GM19351 (cell line): ENCODE measurements at regions not wholly inside any gene's neighbourhood (a gene's known extent, or its start where the extent isn't known, plus 50 kb on each side); places are given as distances from the start of the nearest gene placed in this dataset.
"Not testable (repeated sequence)": the region's sequence is repeated elsewhere in the genome, so short reads cannot be mapped to it uniquely, and the experiment has no call there.

Experiments
- ATAC-seq: cut with Tn5 transposase; IDR thresholded peaks from one replicate; pipeline ENCODE4 v1.9.1; 2021; ENCODE audit warnings: mild to moderate bottlenecking, moderate library complexity; ENCODE audit not compliant: unreplicated experiment

GRCh38 chr2:121818546-121818945 lies 63.1 kb downstream of the TSN start:
- no peak for ATAC-seq

GRCh38 chr2:121819846-121820245 lies 64.4 kb downstream of the TSN start:
- ATAC-seq, result no peak

- ATAC-seq, result no peak
Observed at GRCh38 chr2:121821476-121822158, 66.2 kb downstream of the TSN start.

DNA sequence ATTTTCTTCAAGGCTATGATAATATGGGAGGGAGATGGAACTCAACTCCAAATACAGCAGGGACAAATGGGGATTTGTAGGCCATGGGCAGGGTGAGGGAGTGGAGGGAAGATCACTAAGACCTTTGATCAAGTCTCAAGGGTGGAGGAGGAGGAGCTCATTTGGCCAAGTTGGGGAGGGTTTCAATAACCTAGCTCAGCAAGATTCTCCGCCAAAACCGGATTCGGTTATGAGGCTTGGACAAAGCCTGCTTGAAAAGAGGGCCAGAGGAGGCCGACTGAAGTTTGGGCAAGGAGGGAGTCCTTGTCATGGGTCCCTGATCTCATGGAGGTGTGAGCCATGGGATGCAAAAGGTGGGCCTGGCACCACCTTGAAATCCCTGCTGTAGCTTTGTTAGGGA lies 68.8 kb downstream of the TSN start:
- ATAC-seq, result no peak

- no peak for ATAC-seq
Observed at GRCh38 chr2:121825003-121825950, 69.8 kb downstream of the TSN start.

DNA sequence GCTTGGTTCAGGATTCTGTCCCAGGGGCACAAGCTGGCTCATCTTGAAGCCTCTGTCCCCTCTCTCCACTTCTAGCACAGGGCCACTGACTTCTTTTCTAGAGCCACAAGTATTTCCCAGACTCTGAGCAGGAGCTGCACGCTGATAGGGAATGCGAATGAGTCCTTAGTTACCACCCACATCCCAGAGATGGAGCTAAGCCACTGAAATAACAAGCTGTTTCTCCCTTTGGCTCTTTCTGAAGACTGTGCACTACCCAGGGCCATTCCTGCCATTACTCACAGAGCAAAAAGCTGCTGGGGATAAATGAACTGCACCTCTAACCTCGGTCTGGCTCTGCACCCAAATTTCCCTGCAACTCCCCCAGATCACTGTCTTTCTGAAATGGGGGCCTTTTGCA lies 70.6 kb downstream of the TSN start:
- no peak for ATAC-seq

DNA sequence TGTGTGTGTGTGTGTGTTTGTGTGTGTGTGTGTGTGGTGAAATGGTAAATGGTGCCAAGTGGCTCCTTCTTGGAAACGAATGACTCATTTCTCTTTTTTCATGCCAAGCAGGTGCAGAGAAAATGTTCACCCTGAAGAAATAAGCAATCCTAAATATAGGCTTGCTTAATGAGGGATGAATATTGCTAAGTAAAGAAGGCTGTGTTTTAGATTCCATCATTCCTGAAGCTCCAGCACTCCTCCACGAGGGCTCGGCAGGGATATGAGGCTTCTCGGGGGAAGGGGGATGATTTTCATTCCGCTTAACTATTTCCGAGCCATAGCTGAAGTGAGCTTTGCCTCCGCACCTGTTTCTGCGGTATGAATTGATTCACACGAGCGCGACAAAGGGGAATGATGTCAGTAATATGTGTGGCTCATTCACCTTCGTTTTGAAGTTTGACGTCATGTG lies 72.9 kb downstream of the TSN start:
- no peak for ATAC-seq

- ATAC-seq, result no peak
Observed at GRCh38 chr2:121830809-121831208, 75.4 kb downstream of the TSN start.

DNA sequence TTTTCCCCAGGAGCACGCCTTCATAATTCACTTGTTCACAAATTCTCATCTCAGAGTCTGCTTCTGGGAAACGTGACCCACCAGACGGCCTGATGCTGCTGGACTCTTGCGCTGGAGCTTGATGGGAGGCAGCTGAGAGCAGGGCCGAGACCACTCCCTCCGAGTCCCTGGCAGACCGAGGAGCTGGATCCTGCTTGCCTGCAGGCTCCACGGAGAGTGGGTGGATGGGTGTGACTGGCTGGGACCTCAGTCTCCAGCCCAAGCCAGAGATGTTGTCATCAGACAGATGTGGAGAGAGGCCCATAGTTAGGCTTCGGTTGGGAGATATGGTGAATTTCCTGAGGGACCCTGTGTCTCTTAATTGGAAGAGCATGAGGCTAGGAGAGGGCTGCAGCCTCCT lies 76.4 kb downstream of the TSN start:
- no peak for ATAC-seq

GRCh38 chr2:121832412-121833357 lies 77.2 kb downstream of the TSN start:
- ATAC-seq, result no peak

- no peak for ATAC-seq
Observed at GRCh38 chr2:121833358-121833723, 77.9 kb downstream of the TSN start.

DNA sequence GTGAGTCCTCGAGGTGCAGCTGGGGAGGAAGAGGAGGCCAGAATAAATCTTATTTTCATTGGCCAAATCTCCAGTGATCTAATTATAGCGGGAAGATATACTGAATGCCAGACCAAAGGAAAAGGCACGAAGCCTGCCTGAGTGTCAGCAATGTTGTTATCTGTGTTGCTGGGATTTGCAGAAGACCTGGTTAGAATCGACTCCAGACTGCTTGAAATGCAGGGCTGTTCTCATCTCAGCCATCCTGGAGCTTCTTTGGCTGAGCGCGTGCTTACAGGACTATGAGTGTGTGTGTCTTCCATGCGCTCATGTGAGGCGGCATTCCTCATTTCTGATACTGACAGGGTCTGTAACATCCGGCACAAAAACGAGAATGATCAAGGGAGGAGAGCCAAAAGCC lies 81.2 kb downstream of the TSN start:
- ATAC-seq, result no peak

DNA sequence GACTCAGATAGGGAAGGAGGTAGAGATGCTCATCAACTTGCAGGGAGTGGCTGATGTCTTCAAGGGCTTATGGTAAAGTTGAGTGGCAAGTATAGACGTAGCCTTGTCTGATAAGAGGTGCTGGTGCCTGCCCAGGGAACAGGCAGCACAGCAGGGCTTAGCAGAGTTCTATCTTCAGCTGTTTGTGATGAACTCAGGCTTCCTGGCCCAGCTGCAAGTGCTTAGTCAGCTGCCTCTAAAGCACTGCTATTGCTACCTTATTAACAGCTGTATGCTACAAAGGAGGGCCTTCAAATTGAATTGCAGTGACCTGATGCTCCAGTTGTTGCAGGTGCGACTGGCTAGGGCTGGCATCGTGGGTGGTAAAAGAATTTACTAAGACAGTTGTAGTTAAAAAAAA lies 82.1 kb downstream of the TSN start:
- no peak for ATAC-seq

DNA sequence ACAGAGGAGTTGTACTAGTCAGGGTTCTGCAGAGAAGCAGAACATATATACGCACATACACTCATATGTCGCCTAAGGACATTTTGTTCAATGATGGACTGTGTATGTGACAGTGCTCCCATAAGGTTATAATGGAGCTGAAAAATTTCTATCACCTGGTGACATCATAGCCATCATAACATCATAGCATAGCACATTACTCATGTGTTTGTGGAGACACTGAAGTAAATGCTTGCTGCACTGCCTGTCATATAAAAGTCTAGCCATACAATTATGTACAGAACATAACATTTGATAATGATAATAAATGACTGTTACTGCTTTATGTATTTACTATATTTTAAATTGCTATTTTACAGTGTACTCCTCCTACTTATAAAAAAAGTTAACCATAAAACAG lies 83.1 kb downstream of the TSN start:
- no peak for ATAC-seq

- ATAC-seq, result no peak
Observed at GRCh38 chr2:121839584-121839983, 84.1 kb downstream of the TSN start.

- ATAC-seq, result no peak
Observed at GRCh38 chr2:121849236-121849635, 93.8 kb downstream of the TSN start.

DNA sequence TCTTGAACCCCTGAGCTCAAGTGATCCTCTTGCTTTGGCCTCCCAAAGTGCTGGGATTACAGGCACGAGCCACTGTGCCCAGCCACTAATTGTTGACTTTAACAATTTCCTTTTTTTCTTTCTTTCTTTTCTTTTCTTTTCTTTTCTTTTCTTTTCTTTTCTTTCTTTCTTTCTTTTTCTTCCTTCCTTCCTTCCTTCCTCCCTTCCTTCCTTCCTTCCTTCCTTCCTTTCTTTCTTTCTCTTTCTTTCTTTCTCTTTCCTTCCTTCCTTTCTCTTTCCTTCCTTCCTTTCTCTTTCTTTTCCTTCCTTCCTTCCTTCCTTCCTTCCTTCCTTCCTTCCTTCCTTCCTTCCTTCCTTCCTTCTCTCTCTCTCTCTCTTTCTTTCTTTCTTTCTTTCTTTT lies 97.7 kb downstream of the TSN start:
- not testable (repeated sequence) for ATAC-seq

- no peak for ATAC-seq
Observed at GRCh38 chr2:121855510-121855909, 100.1 kb downstream of the TSN start.

DNA sequence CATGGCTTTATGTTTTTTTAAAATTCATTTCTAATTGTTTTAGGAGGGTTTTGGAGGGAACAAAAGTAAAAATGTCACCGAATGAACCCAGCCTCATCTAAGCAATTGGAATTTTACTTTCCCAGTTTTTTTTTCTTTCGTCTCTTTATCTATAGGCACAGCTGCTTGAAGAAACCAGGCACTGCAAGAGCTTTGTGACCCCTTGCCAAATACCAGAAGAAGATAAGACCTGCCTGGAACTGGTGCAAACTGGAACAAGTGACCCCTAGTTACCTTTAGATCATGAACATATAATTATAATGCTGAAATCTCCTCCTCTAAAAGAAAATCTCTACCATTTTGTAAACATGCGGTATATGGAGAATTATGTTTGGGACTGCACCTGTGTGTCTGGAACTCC lies 100.9 kb downstream of the TSN start:
- no peak for ATAC-seq

DNA sequence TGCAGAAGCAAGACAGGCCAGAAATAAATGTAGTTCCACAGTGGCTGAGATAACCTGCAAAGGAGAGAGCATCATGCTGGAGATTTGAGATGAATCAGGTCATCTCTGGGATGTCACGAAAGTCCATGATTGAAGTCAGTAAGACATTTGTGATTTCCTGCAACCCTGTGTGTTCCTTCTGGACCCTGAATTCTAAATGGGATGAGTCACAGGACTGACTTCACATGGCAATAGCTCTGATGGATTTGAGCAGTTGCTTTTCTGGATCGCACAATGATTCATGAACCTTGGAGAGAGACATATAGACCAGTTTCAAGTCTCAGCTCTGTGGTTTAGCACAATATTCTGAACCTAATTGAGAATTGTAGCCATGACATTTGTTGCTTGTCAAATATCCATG lies 102.9 kb downstream of the TSN start:
- ATAC-seq, result no peak

DNA sequence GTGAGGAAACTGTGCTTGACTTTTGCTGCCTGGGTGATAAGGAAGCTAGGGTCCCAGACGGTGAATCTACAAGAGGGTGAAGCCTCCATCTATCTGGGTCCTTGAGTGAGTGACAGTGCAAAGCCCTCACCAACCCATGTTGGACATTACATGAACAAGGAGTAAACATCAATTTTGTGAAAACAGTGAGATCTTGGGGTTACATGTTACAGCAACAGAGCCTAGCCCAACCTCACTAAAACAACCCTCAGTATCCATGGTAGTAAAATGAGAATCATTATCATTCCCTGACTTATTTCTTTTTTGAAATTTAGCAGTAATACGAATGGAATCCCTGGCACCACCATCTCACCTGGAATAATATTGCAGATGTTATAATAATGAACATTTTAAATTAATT lies 103.4 kb downstream of the TSN start:
- no peak for ATAC-seq
